ENCODE measurements at regions not wholly inside any gene's neighbourhood (a gene's known extent, or its start where the extent isn't known, plus 50 kb on each side); places are given as distances from the start of the nearest gene placed in this dataset.

DNA sequence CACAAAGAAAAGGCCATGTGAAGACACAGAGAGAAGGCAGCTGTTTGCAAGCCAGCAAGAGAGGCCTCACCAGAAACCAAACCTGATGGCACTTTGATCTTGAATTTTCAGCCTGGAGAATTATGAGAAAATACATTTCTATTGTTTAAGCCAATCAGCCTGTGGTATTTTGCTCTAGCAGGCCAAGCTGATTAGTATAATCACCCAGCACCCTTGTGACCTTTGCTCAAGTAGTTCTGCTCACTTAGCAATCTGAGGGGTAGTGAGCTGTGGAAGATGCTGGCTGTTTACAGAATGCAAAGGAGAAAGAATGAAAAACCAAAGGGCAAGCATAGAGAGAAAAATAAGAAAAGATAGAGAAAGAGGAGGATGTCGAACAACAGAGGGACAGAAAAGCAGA is 396.4 kb upstream of the BOD1L1 start:
- Mint-ChIP-seq H3K4me1 (ENCODE audit: low read depth) (no peaks in the 10 kb centered on the region), H3K27ac (ENCODE audit: unreplicated experiment) (no peak overlapping the region), H3K27me3 (ENCODE audit: low read depth) (peaks cover 2% of the 10 kb centered on the region), H3K9me3 (ENCODE audit: low read depth) (no peaks in the 10 kb centered on the region), H3K36me3 (ENCODE audit: low read depth) (no peaks in the 10 kb centered on the region), H3K4me3 (ENCODE audit: unreplicated experiment) (no peak overlapping the region)
- TF ChIP-seq, protein P1, sequence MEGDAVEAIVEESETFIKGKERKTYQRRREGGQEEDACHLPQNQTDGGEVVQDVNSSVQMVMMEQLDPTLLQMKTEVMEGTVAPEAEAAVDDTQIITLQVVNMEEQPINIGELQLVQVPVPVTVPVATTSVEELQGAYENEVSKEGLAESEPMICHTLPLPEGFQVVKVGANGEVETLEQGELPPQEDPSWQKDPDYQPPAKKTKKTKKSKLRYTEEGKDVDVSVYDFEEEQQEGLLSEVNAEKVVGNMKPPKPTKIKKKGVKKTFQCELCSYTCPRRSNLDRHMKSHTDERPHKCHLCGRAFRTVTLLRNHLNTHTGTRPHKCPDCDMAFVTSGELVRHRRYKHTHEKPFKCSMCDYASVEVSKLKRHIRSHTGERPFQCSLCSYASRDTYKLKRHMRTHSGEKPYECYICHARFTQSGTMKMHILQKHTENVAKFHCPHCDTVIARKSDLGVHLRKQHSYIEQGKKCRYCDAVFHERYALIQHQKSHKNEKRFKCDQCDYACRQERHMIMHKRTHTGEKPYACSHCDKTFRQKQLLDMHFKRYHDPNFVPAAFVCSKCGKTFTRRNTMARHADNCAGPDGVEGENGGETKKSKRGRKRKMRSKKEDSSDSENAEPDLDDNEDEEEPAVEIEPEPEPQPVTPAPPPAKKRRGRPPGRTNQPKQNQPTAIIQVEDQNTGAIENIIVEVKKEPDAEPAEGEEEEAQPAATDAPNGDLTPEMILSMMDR (IDR thresholded peaks at IDR 0.05): no peak
- no peak for DNase-seq (ENCODE audit: low spot score)

DNA sequence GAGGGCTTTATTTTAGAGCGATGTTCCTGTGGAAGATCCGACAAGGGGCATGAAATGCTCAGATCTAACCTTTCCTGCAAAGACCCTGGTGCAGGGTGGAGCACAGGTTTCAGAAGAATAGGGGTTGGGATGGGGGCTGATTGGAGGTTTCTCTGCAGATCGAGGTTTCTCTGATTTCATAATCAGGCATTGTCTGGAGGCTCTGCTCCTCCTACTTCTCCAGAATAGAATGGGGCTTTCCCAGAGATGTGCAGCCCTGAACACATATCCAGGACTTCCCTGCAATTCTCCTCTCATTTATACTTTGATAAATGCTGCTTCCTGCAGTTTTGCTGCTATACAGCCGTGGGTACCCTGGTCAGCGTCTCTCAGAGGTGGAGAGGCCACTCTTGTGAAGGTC is 397.6 kb upstream of the BOD1L1 start:
- H3K4me1 Mint-ChIP-seq (ENCODE audit: low read depth): no peaks in the 10 kb centered on the region
- peaks cover 4% of the 10 kb centered on the region for H3K27me3 Mint-ChIP-seq (ENCODE audit: low read depth)
- H3K4me3 Mint-ChIP-seq (ENCODE audit: unreplicated experiment): no peak overlapping the region
- no peak overlapping the region for H3K27ac Mint-ChIP-seq (ENCODE audit: unreplicated experiment)
- TF ChIP-seq, protein P1 (IDR thresholded peaks at IDR 0.05): no peak
- no peak for DNase-seq (ENCODE audit: low spot score)
- no peaks in the 10 kb centered on the region for H3K9me3 Mint-ChIP-seq (ENCODE audit: low read depth)
- H3K36me3 Mint-ChIP-seq (ENCODE audit: low read depth): no peaks in the 10 kb centered on the region

DNA sequence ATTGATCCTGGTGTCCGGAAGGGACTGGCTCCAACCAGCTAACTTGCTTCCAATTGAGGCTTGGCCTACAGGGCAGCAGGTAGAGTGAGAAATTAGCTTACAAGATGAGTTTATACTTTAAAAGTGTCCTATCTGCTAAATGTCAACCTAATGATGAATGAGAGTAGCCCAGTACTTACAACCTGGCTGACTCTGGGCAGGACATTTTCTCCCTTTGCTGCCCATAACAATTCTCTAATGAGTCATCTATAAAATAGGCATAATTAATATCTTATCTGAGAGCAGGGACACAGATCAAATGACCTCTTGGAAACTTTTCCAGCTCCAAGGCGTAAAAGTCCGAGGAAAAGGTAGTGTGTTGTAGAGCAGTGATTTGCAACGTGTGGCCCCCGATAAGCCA is 398.4 kb upstream of the BOD1L1 start:
- peaks cover 4% of the 10 kb centered on the region for H3K27me3 Mint-ChIP-seq (ENCODE audit: low read depth)
- H3K27ac Mint-ChIP-seq (ENCODE audit: unreplicated experiment): no peak overlapping the region
- no peaks in the 10 kb centered on the region for H3K36me3 Mint-ChIP-seq (ENCODE audit: low read depth)
- H3K4me3 Mint-ChIP-seq (ENCODE audit: unreplicated experiment): no peak overlapping the region
- TF ChIP-seq, protein P1 (IDR thresholded peaks at IDR 0.05): no peak
- H3K4me1 Mint-ChIP-seq (ENCODE audit: low read depth): no peaks in the 10 kb centered on the region
- DNase-seq (ENCODE audit: low spot score): no peak
- H3K9me3 Mint-ChIP-seq (ENCODE audit: low read depth): no peaks in the 10 kb centered on the region

DNA sequence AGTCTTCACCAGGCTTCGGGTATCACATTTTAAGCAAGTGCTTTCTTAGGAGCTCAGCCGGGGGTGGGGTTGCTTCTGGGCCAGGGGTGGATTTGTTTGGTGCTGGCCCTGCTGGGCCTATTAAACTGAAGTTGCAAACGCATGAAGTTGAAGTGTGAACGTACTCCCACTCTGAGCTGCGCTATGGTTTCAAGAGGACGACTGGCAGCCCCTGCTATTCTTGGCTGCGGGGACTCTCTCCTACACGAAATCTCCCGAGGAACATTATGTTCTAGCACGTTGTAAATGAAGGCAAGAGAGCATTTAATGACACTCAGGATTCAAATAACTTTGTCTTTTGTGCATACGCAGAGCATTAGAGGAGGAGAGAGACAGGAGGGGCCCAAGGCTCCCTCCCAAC is 401.3 kb upstream of the BOD1L1 start:
- Mint-ChIP-seq H3K36me3 (ENCODE audit: low read depth) (no peaks in the 10 kb centered on the region), H3K27ac (ENCODE audit: unreplicated experiment) (no peak overlapping the region), H3K4me1 (ENCODE audit: low read depth) (no peaks in the 10 kb centered on the region), H3K27me3 (ENCODE audit: low read depth) (peaks cover 8% of the 10 kb centered on the region), H3K9me3 (ENCODE audit: low read depth) (no peaks in the 10 kb centered on the region), H3K4me3 (ENCODE audit: unreplicated experiment) (no peak overlapping the region)
- TF ChIP-seq, protein P1 (IDR thresholded peaks at IDR 0.05): no peak
- DNase-seq (ENCODE audit: low spot score): no peak

DNA sequence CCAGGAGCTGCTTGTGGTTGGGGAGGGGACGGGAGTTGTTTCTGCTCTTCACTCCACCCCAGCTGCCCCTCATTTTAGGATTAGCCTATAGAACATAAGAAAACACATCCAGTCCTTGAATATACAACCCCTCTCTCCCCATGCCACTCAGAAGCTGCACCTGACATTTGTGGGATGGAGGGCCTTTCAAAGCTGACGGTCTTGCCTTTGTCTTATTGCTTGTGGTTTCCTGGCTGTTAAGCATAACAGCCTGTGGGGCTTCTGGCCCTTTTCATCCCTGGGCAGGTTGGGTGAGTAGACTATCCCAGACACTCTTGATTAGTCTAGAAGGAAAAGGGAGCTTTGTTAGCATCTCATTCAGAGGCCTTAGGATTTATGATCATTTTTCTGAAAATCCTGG is 407.6 kb upstream of the BOD1L1 start:
- H3K36me3 Mint-ChIP-seq (ENCODE audit: low read depth): no peaks in the 10 kb centered on the region
- DNase-seq (ENCODE audit: low spot score): no peak
- no peaks in the 10 kb centered on the region for H3K9me3 Mint-ChIP-seq (ENCODE audit: low read depth)
- H3K27me3 Mint-ChIP-seq (ENCODE audit: low read depth): peaks cover 7% of the 10 kb centered on the region
- TF ChIP-seq, protein P1 (IDR thresholded peaks at IDR 0.05): no peak
- no peaks in the 10 kb centered on the region for H3K4me1 Mint-ChIP-seq (ENCODE audit: low read depth)
- no peak overlapping the region for H3K4me3 Mint-ChIP-seq (ENCODE audit: unreplicated experiment)
- no peak overlapping the region for H3K27ac Mint-ChIP-seq (ENCODE audit: unreplicated experiment)

Measured in chondrocyte (in vitro differentiated cells).